MM.1S (cell line): ENCODE measurements at regions not wholly inside any gene's neighbourhood (a gene's known extent, or its start where the extent isn't known, plus 50 kb on each side); places are given as distances from the start of the nearest gene placed in this dataset.

Source experiments
- CTCF ChIP-seq: fragments of 300-600 bp; sonication (generic); IDR thresholded peaks from 2 replicates; pipeline ENCODE4 v1.5.1; 2016; ENCODE audit warnings: antibody characterized with exemption, low read length, mixed read lengths
- EZH2 ChIP-seq: fragments of 300-600 bp; sonication (generic); optimal IDR thresholded peaks from 2 replicates; pipeline ENCODE3; 2017; ENCODE audit warnings: low read depth, mild to moderate bottlenecking, antibody characterized with exemption, low read length, mixed read lengths
- EZH2phosphoT487 ChIP-seq: fragments of 300-600 bp; sonication (generic); IDR thresholded peaks from 2 replicates; pipeline ENCODE4 v1.6.1; 2018; ENCODE audit warnings: antibody characterized with exemption, low read length

DNA sequence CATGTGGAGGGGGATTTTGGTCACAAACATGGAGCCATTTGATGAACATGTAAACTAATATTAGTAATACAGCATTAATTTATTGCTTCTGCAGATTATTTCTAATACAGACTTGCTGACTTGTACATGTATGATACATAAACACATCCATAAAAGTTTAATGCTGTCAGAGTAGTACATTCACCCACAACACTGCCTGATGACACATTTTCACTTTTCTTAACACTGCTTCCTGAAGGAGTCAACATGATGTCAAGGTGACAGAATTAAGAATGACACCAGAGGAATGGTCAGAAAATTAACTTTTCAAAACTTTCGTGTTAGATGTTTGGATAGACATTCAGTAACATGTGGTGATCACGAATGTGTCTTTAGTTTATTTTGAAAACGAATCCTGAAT is 199.4 kb downstream of the SATB1 start:
- TF ChIP-seq CTCF, result no peak
- no peak for TF ChIP-seq EZH2
- TF ChIP-seq EZH2phosphoT487, result no peak
